Dermis blood vessel endothelial cell (primary cell): ENCODE measurements at regions not wholly inside any gene's neighbourhood (a gene's known extent, or its start where the extent isn't known, plus 50 kb on each side); places are given as distances from the start of the nearest gene placed in this dataset.

Experiments used
- DNase-seq: peaks from one replicate; pipeline ENCODE4 v3.0.0; 2010

DNA sequence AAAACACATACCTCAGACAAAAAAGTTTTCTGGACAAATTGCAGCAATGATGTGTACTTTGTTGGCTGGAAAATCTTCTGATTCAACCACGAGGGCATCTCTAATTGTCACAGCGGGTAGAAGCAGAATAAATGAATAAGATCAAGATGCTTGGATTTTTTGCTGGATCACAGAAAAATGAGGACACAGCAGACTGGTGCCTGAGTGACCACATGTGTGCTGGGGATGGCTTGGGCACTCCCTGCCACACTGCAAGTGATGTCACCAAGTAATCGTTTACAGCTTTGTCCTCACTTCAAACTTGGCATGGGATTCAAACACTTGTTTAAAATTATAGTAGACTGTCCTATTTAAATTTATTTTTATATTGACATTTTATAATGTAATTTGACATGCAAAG, 557.0 kb downstream of the SPRY1 start:
- DNase-seq, result no peak

GRCh38 chr4:123954220-123954619, 557.6 kb downstream of the SPRY1 start:
- no peak for DNase-seq

GRCh38 chr4:123955167-123955800, 558.7 kb downstream of the SPRY1 start:
- no peak for DNase-seq

DNA sequence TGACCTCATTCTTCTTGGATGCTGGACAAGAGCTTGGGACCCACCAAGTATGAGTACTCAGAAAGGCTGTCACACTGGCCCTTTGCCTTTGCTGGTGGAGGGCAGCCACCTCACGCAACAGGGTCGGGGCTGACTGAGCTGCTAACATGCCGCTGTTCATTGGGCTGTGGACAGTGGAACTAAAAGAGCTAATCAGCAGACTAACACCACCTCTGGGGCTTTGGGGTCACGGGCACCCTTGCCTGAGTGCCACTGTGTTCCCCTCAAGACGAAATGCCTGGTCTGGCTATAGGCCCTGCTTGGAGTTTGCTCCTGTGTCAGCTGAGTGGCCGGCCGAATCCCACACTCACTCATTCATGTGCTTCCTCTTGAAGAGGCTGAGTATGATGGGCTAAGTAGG, 559.6 kb downstream of the SPRY1 start:
- DNase-seq, result no peak

DNA sequence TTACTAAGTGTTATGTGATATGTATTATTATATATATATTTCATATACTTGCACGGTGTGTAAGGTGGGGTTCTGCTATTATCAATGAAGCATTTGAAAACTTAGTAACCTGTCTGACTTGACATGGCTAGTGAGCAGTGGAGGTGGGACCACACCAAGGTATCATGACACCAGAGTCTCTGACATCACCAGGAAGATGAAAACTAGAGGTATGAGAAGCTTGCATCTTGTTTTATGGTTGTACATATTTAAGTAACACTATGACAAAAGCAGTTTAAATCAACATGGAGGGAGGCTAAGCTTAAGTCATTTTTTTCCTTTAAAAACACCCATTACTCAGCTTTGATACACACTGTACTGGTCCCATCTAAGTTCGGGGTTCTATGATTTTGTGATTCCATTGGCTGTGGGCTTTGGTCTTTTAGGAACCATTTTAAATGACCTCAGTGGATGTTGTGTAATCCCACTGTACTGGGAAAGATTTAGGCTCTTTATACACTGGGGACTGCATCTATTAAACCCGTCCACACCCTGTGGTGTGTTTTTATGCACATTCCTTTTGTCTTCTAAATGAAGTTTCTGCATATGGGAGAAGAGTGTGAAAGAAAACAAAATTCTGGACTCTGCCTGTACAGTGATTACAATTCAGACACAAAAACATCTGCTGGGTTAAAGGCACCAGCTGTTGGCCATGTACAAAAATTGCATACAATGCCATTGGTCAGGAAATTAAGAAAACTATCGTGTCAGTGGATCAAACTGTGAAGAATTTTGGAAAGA, 570.6 kb downstream of the SPRY1 start:
- no peak for DNase-seq

DNA sequence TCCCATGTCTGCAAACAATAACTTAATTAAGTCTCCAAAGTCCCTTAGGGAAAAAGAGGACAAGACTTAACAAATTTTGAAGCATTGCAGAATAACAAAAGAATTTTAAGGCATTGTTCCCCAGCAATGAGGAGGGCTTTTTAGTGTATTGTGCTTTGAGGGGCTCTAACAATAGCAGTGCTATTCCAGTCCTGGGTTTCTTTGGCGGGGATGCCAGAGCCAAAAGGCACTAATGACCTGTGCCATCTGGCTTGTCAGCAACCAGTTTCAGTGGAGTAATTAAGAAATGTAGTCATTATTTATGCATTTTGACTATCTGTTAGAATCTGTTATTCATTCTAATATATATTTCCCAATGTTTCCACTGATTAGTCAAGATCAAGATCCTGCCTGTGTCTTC, 575.4 kb downstream of the SPRY1 start:
- DNase-seq, result no peak

DNA sequence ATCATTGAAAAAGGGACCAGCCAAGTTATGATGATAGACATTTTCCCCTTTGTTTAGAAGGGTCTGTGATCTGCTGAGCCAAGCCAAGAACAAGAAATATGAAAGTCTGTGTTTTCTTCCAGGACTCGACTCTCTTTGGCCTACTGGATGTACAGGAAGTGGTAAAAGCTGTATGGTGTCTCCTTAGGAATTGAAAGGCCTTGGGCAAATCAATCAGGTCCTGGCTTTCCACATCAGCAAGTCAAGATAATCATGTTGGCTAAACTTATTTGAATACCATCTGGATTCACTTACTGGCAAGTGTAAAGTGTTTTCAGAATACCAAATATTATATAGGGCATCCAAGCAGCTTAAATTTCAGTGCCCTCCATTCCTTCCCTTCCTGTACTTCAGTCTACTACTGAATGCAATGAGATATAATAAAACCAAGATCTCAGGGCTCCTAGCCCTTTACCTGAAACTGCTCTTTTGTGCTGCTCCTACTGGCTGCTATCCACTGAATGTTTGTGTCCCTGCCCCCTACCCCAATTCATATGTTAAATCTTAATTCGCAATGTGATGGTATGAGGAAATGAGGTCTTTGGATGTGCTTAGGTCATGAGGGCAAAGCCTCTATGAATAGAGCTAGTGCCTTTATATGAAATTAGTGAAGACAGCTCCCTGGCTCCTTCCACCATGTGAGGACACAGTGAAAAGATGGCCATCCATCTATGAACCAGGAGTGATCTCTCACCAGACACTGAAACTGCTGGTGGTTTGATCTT, 578.0 kb downstream of the SPRY1 start:
- DNase-seq, result no peak

- DNase-seq, result peak; percentile 86
Observed at GRCh38 chr4:123976285-123976684, 579.7 kb downstream of the SPRY1 start.

- DNase-seq, result no peak
Observed at GRCh38 chr4:123976819-123977218, 580.2 kb downstream of the SPRY1 start.

- DNase-seq, result peak; percentile 50
Observed at GRCh38 chr4:123977641-123978081, 581.1 kb downstream of the SPRY1 start.

GRCh38 chr4:123978637-123979036, 582.0 kb downstream of the SPRY1 start:
- no peak for DNase-seq

GRCh38 chr4:123980736-123981300, 584.2 kb downstream of the SPRY1 start:
- DNase-seq, result peak; percentile 81

GRCh38 chr4:123984886-123985285, 588.3 kb downstream of the SPRY1 start:
- DNase-seq, result no peak

GRCh38 chr4:123986268-123986798, 589.7 kb downstream of the SPRY1 start:
- peak; percentile 95 for DNase-seq

- peak; percentile 70 for DNase-seq
Observed at GRCh38 chr4:123987408-123987807, 590.8 kb downstream of the SPRY1 start.

DNA sequence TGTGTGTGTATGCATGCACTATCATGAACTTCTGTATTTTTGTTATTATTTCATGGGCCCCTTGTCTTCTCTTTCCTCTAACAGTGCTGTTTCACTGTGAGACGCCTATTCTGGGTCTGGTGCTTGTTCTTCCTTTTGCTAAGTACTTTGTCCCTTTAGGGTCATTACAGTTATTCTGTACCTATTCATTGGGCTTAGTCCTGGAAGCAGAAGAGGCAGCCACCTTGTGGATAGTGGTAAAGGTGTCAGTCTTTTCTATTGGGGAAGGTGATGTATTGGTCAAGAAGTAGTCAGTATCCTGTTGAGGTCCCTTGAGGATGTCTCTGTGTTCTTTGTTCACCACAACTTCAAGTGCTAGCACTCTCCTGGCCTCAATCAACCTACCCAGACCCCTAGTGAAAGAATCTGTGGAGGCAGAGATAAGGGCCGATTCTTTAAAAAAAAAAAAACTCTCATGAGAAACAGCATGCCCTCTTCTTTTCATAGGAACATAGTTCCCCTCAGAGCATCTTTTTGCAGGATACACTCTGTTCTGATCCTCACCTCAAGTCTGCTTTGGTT, 593.8 kb downstream of the SPRY1 start:
- DNase-seq, result no peak

DNA sequence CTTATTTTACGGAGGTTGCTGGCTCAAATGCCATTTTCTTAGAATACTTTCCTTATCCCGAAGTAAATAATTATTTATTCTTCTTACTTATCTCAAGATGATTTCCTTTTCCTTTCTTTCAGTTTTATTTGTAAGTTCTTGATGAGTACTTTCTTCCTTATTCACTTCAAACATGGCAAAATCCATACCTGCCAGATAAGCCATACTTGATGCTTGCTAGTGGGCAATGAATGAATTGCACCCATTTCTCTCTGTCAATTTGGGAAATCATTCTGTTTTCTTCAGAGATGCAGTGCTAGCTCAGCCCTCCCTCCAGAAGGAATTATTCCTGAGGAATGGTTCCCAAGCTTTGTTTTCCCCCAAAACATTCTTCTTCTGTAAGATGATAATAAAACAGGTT, 598.3 kb downstream of the SPRY1 start:
- no peak for DNase-seq

GRCh38 chr4:123995936-123996335, 599.3 kb downstream of the SPRY1 start:
- DNase-seq, result peak; percentile 79

DNA sequence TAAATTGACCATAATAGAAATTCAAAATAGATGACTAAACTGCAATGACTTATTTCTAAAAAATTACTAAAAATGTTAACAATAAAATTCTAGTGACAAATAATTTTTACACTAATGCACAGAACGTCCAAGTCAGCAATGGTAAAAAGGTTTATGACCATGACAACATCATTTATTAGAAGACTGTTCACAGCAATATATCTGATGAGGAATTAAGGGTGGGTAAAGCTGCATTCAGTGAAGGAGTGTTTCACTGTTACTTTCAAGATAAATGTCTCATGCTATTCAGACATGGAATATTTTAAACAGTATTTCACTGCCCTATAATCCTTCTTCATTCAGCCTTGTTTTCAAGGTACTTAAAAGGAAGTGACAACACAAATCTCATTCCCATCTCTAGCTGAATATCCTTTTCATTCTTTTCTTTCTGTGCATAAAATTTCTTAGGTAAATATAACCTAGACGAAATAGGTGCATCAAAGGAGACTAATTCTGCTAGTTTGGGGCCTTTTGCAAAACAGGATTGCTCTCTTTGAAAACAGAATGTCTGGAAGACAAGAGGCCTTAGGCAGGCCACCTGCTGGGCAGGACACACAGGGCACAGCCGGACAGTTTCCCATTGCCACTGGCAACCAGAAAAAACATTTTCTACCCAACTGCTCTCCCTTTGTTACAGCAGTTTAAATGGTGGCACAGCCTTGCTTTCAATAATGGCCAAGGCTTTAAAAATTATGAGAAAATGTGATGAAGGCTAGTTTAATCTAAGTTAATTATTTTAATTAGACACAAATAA, 600.3 kb downstream of the SPRY1 start:
- DNase-seq, result peak; percentile 33

GRCh38 chr4:123997776-123998449, 601.3 kb downstream of the SPRY1 start:
- DNase-seq, result no peak

DNA sequence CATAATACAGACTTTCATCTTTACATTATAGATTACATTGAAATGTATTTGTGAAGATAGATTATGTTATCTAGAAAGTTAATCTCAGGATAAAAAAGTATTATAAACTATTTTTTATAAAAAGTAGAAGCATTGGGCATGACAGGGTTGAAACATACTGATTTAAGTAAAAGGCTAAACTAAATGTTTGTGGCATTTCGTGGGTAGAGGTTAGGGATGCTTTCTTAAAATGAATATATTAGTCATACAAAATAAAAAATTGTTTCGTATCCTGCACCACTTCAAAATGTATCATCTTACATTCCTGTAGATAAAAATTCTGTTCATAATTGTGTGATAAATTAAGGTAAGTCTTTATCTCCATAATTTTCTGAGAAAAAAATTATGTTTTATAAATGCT, 603.6 kb downstream of the SPRY1 start:
- DNase-seq, result no peak
